ENCODE measurements at regions not wholly inside any gene's neighbourhood (a gene's known extent, or its start where the extent isn't known, plus 50 kb on each side); places are given as distances from the start of the nearest gene placed in this dataset.
"Not testable (repeated sequence)": the region's sequence is repeated elsewhere in the genome, so short reads cannot be mapped to it uniquely, and the experiment has no call there.

DNA sequence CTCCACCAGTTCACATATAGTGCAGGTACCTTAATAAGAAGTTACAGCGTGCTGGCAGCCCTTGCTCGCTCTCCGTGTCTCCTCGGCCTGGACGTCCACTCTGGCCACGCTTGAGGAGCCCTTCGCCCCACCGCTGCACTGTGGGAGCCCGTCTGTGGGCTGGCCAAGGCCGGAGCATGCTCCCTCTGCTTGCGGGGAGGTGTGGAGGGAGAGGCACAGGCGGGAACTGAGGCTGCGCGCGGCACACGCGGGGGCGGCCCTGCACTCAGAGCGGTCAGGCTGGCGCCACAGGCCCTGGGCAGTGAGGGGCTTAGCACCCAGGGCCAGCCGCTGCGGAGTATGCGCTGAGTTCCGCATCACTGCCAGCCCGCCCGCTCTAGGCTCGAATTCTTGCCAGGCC is 1988.6 kb downstream of the FOXD4L5 start:
- TF ChIP-seq EP300, POLR2AphosphoS5, CTCF, POLR2A (IDR thresholded peaks at IDR 0.05): not testable (repeated sequence)

Data from upper lobe of left lung (tissue), 4 donors.